ENCODE measurements at regions not wholly inside any gene's neighbourhood (a gene's known extent, or its start where the extent isn't known, plus 50 kb on each side); places are given as distances from the start of the nearest gene placed in this dataset.

DNA sequence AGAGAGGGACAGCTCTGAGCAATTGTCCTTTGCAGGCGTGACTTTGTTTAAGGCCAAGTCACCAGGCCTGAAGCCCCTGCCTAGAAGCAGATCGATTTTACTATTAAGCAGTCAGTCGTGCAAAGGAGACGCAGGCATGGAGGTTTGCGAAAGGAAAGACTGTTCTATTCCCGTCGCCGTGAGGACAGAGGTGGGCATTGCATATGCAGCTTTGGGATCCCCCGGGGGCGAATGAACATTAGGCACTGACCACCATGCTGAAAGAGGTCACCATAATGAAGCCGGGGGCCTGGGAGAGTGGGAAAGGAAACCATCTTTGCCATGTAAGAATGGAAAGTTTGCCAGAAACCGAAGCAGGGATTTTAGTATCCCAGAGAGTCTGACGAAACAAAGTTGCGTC is 231.6 kb downstream of the BCL11A start:
- no peak for DNase-seq (ENCODE audit: low read depth in 2 of 2)

DNA sequence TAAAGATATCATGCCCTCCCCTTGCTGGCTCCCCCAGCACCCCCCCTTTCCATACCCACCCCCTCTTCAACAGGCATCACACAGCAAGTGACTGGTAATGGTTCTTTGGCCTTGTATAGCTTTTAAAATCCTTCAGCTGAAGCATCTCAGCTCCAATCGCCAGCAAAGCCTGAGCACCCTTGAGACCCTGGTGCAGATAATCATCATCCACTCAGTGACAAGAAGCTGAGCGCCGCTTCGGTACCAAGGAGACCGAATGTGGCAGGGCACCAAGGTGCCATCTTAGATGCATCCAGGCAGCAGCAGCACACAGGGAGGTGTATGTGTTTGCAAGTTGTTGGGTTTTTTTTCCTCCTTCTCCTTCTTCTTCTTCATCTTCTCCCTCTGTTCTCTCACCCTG is 232.7 kb downstream of the BCL11A start:
- DNase-seq (ENCODE audit: low read depth in 2 of 2): no peak

DNA sequence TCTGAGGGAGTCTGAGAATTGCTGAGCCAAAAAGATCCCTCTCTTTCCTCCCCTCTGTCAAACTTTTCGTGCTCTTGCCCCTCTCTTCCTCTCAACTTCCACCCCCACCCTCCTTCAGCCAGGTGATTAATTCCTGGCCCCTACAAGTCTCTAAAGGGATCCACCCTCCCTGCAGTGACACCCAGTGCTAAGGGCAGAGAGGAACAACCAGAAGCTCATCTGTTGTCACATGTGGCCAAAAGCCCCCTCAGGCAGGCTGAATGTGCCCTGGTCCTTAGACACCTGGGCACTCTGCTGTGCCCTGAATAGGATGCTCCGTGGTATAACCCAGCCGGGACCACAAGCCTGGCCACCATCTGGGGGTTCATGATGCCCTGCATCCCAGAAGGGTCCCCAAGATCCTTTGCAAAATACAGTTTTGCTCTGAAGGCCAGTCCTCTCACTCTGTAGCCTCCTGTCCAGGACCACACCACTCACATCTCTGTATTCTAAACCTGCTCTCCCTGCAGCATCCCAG is 234.4 kb downstream of the BCL11A start:
- DNase-seq (ENCODE audit: low read depth in 2 of 2): no peak

DNA sequence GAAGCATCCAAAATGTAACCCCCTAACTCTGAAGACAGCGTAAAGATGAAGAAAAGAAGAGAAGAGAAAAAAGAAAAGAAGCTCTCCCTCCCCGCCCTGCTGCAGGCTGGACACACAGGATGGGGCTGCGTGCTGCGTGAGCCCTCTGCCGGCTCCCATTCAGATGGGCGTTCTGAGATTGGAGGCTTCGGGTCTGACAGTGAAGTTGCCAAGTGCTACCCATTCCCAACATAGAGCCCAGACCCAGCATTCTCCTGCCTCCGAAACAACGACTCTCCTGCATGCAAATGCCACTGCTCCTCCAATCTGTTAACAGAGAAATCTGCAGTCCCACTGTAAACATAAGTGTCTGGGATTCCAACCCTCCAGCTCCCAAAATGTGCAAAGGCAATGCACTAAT is 234.9 kb downstream of the BCL11A start:
- no peak for DNase-seq (ENCODE audit: low read depth in 2 of 2)

DNA sequence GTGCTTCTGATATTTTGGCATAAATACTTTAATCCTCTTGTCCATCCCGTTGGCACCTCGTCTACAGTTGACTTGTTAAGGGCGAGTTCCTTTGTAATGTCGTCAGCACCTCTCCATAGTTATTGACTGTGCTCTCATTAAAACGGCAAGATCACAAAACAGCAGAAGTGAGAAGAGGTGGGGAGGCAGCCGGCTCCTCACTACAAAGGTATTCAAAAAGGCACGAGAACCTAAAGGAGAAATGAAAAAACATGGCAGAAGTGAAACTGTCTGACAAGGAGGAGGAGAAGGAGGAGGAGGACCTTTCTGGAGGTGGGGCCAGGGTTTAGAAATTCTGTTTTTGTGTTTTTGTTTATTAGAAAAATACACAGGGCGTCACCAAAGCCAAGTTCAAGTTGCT is 235.6 kb downstream of the BCL11A start:
- no peak for DNase-seq (ENCODE audit: low read depth in 2 of 2)

DNA sequence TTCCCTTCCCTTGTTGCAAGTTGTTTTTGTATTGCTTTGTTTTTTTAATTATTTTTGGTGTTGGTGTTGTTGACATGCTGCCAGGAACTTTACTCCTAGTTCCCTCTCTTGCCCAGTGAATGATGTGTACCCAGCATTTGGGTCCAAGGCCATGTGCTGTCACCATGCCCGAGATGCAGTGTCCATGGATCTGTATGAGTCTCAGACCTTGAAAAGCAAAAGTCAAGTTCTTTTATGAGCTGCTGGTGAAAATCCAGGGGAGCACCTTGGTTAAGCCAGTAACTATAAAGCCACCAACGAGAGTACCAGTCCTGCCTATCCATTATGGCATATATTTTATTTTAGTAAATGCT is 236.4 kb downstream of the BCL11A start:
- DNase-seq (ENCODE audit: low read depth in 2 of 2): no peak

DNA sequence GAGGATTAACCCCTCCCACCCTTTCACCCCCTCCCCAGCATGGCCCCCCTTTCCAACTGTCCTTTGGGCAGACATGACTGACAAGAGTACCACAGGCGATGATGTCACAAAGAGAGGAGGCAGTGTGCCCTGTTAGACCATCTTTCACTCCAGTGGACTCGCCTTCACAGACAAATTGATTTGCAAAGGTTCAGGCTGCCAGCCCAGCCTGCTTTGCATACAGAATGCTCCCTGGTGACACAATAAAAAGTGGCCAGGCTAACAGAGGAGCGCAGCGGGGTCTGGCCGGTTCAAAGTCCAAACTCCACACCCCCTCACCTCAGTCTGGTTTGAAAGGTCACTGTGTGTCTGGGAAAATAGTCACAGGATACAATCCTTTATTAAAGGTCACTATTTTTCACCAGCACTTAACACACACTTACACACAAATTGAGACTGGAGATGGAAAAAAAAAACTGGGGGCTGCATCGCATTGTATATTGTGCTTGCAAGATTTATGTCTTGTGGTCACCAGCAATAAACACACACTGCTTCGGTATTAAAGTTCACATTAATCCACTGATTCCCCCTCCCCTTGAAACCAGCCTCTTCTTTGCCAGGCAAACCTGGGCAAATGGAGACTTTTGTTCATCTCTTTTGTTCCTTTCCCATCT is 236.9 kb downstream of the BCL11A start:
- no peak for DNase-seq (ENCODE audit: low read depth in 2 of 2)

DNA sequence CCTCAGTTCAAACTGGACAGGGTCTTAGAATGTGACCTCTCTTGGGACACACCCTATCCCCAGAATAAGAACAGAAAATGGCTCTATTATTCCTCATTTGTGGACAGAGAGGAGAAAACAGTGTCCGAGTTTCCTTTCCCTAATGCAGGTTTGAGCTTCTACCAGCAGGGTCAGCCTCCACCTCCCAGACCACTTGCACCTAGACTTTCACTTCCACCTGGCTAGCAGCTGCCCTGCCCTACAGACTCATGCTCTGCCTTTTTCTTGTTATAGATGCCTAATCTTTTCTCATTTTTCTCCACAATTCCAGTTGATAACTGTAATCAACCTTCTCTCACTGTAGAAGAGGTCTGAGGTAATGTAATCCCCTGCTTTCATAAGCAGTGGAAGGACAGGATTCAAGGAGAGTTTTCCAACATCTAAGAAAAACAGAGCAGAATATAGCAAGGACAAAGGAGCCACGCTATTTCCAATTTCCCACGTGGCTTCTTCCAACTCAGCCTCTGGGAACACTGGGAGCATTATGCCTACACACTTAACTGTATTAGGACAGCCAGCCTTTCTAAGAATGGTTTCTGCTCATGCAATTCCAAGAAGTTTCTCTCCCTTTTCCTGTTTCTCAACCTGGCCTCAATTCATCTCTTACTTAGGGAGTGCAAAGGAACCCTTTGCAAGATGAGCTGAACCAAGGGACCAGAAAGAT is 239.8 kb downstream of the BCL11A start:
- no peak for DNase-seq (ENCODE audit: low read depth in 2 of 2)

DNA sequence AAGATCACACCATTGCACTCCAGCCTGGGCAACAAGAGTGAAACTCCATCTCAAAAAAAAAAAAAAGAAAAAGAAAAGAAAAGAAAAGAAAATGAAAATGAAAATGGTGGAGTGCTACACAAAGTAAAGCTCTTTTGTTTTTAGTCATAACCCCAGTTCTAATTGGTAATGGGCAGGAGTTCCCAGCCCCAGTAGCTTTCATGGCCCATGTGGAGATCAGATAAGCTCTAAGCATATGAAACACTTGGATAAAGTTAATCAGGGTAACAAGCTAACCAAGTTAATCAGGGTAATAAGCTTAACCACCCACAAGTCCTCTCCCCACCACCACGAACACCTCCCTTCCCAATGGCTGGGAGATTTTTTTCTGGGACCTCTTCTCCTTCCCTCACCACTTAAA is 240.8 kb downstream of the BCL11A start:
- DNase-seq (ENCODE audit: low read depth in 2 of 2): no peak

DNA sequence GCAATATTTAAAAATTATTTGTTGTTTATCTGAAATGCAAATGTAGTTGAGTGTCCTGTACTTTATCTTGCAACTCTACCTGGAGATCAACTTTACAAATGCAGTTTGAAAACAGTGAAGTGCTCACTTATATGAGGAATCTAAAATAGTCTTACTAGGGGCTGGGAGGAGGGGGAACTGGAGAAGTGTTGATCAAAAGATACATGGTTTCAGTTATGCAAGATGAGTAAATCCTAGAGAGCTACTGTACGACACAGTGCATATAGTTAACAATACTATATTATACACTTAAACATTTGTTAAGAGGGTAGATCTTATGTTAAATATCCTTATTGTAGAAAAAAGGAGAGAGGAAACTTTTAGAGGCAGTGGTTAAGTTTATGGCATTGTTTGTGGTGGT is 241.9 kb downstream of the BCL11A start:
- no peak for DNase-seq (ENCODE audit: low read depth in 2 of 2)

DNA sequence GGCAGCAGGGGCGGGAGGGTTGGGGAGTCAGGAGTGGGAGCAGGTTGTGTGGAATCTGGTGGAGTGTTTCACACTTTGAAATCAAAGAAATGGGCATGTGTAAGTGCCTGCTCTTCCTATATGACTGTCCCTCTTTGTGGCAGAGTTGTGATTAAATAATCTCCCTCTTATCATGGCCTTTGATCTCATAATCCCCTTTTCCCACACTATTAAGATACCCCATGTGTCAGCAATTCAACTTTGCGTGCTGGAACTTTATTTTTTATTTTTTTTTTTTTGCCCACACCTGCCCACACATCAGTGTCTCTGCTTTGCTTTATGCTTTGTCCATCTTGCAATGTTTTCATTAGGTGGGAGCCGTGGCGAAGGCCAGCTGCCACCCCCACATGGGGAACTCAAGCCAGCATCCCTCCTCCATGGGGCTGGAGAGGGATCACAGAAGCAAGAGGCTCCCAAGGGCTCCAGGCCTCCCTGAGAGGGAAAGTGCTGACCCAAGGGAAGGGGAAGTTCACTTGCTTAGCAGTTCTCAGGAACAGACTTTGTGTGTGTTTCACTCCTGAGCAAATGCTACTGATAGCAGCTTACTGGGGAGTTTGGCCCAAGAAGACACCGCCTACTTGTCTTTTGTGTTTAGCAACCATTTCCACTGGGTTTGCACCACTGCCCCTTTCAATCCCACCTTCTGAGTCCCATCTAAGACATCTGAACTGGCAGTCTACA is 243.4 kb downstream of the BCL11A start:
- no peak for DNase-seq (ENCODE audit: low read depth in 2 of 2)

DNA sequence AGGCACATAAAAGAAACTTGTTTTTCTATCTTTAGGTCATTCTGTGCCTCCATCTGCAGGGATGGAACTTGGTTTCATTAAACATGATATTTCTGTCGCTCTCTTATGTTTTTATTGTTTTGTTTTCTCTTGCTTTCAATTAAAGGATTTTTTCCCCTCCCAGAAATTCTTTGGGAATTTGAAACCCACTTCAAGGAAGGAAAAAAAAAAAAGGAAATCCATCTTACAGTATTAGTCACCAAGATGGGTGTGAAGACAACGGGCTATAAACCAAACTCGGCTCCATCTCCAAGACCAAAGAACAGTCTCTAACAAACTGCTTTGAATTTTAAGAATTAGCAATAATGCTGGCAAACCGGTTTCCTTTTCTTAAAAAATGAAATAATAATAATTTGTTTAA is 244.1 kb downstream of the BCL11A start:
- DNase-seq (ENCODE audit: low read depth in 2 of 2): no peak

DNA sequence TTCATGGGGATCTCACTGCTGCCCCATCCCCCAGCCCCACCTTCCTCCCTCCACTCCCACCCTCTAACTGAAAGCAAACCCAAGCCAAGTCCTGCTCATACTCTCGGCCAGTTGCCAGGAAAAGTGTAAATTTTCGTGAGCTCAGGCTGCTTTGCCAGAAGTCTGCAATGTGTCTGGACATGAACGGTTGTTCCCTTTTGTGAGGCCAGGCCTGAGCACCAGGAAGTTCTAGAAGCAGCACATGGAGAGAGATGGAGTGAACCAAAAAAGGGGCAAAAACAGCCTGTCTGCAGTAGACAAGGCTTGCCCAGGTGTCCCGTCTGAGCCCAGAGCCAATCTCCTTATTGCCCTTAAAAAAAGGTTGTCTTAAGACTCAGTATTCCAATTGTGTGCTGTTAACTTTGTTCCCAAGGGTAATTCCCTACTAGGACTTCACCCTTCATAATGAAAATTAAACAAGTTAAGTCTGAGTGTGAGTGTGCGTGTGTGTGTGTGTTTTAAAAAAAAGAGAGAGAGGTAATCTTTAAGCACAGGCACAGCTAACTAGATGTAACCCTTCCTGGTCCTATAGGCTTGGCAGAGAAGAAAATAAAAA is 247.1 kb downstream of the BCL11A start:
- DNase-seq (ENCODE audit: low read depth in 2 of 2): no peak

DNA sequence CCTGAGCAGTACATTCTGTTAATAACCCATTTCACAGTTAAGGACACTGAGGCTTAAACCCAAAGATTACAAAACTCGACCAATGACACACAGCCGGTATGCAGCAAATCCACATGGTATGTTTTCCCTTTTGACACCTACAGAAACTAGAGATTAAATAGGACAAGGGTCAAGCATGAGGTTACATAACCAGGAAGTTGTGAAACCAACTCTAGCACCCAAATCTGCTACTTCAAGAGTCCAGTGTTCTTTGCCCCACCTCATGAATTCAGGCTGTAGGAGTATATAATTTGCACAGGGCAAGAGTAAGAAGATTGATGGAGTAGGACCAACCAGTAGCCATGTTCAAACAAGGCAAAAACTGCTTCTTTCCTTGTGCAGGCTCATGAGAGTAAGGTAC is 249.8 kb downstream of the BCL11A start:
- DNase-seq (ENCODE audit: low read depth in 2 of 2): no peak

DNA sequence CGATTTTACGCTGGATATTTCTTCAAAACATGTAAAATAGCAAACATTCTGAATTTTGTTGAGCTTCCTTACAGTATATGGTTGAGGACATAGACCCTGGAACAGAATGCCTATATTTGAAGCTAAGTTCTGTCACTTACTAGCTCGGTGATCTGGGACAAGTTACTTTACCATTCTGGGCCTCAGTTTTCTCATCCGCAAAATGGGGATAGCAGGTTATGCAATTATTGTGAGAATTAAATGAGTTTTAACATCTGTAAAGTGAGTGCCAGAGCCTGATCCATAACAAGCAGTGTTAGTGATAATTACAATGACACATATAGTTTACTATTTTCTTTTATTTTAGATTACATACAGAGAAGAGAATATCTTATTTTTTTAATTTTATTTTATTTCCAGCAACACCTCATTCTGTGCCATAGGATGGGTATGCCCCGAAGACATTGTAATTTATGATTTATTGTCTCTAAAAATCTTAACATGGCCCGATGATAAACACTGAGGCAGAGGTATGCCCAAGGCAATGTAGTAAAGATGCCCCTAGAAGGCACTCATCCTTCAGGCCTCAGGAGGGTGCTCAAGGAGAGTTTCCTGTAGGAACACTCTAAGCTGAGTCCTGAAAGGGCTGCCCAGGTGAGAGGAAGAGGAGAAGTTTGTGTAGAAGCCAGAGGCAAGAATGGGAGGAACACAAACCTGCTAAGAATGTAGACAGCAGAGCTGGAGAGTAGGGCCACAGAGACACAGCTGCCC is 250.9 kb downstream of the BCL11A start:
- DNase-seq (ENCODE audit: low read depth in 2 of 2): no peak

DNA sequence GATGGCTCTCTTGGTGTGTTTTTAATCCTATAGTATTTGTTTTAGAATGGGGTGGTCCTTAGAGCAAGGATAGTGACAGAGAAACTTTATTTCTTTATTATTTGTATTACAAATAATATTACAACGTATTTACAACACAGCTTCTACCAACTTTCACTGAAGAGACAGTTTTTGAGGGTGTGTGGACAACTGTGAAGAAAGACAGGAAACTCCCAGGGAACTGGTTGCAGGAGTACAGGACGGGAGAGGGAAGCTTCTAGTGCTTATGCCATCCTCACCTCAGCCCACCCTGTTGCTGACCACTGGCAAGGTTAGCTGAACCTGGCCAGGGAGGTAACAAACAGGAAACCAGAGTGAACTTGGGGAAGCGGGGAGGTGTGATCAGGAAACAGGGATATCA is 251.7 kb downstream of the BCL11A start:
- no peak for DNase-seq (ENCODE audit: low read depth in 2 of 2)

DNA sequence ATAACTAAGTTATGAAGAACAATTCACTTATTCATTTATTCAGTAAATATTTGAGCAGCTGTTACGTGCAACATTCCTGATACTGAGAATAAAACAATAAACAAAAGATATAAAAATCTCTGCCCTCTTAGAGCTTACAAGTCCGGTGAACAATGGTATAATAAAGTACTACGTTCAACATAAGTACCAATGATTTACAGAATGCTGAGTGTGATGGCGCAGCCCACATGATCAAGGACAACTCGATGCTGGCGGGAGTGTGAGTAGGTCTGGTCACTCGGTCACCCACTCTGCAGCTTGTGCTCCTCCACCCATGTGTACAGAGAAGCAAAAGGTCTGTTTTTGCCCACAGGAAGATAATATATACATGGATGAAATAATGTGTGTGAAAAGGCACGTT is 254.3 kb downstream of the BCL11A start:
- DNase-seq (ENCODE audit: low read depth in 2 of 2): no peak

DNA sequence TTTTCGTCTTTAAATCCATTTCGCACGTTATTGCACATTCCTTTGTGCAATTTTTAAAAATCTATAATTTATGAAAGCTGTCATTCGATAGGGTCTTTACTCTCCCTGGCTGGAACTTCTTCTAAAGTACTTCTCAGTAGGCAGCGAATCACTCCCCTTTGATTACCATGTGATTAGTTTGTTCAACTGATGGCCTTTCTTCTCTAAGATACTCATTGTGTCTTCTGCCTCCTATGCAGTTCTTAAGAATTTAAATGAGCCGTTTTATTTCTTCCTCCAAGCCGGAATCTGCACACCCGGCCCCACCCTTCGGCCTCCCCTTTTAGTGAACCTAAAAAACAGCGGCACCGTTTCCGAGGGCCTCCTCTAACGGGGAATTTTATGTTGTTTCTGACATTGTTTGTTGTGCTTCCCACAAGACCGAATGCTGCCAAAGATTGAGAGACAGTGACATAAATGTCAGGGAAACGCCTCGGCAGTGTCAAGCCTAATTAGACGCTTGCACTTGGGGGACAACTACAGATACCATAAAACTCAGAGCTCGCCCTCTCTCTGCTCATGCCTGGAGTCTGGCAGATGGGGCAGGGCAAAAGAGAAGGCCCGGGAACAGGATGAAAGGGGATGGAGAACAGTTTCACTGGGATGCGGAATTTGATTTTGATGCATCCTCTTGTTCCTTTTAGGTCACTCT is 255.3 kb downstream of the BCL11A start:
- no peak for DNase-seq (ENCODE audit: low read depth in 2 of 2)

DNA sequence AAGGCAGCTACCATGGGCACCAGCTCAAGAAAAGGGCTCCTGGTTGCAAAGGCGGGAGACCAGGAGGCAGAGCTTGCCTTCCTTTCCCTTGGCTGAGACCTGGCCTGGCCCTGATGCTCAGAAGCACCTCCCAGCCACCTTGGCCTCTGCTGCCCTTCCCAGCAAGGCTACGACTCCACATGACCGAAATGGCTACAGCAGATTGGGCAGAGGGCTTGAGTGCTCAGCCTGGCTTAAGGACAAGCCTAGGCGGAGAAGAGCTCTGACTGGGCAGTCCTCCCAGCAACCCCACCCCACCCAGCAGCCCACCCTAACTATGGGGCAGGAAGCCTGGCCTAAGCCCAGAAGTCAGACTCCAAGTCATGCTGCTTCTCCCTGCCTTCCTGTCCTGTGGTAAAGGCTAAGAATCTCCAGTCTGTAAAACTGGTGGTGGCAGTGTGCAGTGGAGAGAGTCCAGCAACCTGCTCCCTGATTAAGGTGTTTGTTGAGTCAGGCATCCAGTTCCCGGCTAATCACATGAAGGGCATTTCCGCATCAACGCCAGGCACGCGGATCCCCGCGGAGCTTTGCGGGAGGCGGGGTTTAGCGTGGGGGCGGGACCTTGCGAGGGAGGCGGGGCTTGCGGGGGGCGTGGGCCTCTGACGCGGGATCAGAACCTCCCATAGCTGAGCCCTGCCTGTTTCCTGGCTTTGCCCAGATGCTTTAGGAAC is 256.0 kb downstream of the BCL11A start:
- no peak for DNase-seq (ENCODE audit: low read depth in 2 of 2)

DNA sequence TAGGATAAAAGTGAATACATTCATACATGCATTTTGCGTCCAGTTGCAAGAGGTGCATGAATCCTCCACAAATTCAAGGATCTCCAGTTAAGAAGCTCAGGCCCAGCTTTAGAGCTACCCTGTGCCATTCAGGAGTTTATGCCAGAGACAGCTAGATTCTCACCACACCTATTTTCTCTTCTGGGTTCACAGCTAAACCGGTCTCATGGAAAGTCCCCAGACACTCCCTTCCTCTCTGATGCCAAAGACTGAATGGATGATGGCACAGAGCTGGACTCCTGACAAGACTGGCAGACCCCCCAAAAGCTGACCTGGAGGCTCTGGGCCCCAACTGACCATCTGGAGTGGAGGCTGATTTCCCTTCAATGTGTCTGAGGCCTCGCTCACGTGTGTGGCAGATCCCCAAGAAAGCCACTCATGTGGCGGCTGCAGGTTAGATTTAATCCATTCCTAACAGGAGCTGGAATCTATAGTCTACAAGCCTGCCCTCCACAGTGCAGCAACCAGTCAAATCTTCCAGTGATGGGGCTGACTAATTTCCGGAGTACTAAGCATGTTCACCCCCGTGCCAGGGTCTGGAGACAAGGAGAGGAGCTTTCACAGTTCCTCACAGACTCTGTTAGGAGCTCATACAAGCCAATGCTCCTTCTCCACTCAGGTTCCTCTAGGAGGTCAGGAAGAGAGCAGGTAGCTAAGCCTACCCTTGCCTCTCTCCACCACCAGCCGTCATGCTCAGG is 257.1 kb downstream of the BCL11A start:
- no peak for DNase-seq (ENCODE audit: low read depth in 2 of 2)

All from stimulated activated CD8-positive, alpha-beta memory T cell treated with anti-CD3 and anti-CD28 coated beads, Interleukin-15, amount 100 ng/mL, for 48 hours (primary cell).